ENCODE measurements at regions not wholly inside any gene's neighbourhood (a gene's known extent, or its start where the extent isn't known, plus 50 kb on each side); places are given as distances from the start of the nearest gene placed in this dataset.

- no peaks in the 10 kb centered on the region for H3K79me2 ChIP-seq (ENCODE audit: control insufficient read depth, insufficient read depth, low read length)
- no peak overlapping the region for H3K27ac ChIP-seq (ENCODE audit: insufficient read depth, low read depth, low read length)
- dilution Hi-C loops (cut with MboI; ENCODE audit: extremely low pct_ligation_motif_present, low sequenced_read_pairs), result no loop called here
- no peak overlapping the region for H2AFZ ChIP-seq (ENCODE audit: low read depth, low read length)
- ChIA-PET POLR2A (no interaction called here), CTCF (no interaction called here)
- H3K9ac ChIP-seq (replicated peaks; ENCODE audit: extremely low read depth, insufficient read depth, low read length), result no peak overlapping the region
- H3K9me3 ChIP-seq (replicated peaks; ENCODE audit: control insufficient read depth, insufficient read depth, low read length), result no peaks in the 10 kb centered on the region
- no peak overlapping the region for H3K4me3 ChIP-seq (replicated peaks in 1 of 3; ENCODE audit: insufficient read depth in 1 of 3, low read depth in 1 of 3, low read length in 3 of 3)
- DNase-seq (ENCODE audit: low read depth, low spot score), result no peak
- H3K36me3 ChIP-seq (ENCODE audit: control insufficient read depth in 2 of 2, extremely low read depth in 1 of 2, insufficient read depth in 2 of 2, low read length in 2 of 2), result no peaks in the 10 kb centered on the region
- H3K4me1 ChIP-seq (ENCODE audit: control insufficient read depth, extremely low read depth, insufficient read depth, low read length), result no peaks in the 10 kb centered on the region
- H3K27me3 ChIP-seq (ENCODE audit: control insufficient read depth in 2 of 2, insufficient read depth in 2 of 2, low read length in 2 of 2), result no peaks in the 10 kb centered on the region
- H3K9me1 ChIP-seq (replicated peaks; ENCODE audit: control insufficient read depth, extremely low read depth, insufficient read depth, low read length), result no peaks in the 10 kb centered on the region
- no TSS peak for BruUV-seq (replicated peaks)
- FAIRE-seq, result no peak
- TF ChIP-seq JUN (IDR thresholded peaks at IDR 0.05; ENCODE audit: borderline replicate concordance, insufficient read depth, insufficient read length, low read depth) (no peak), POLR2AphosphoS5 (IDR thresholded peaks at IDR 0.05; ENCODE audit: insufficient read depth, low read depth, low read length) (no peak), FOS (IDR thresholded peaks at IDR 0.05; ENCODE audit: borderline replicate concordance, insufficient read depth, low read length) (no peak), GATA2 (IDR thresholded peaks at IDR 0.05; ENCODE audit: insufficient read depth, insufficient read length, low read depth, low read length) (no peak), CTCF (IDR thresholded peaks at IDR 0.05; ENCODE audit: extremely low read depth in 1 of 2, insufficient read depth in 1 of 2, low read depth in 1 of 2, low read length in 2 of 2) (no peak), MYC (IDR thresholded peaks at IDR 0.05; ENCODE audit: low read depth, low read length) (no peak), MAX (IDR thresholded peaks at IDR 0.05; ENCODE audit: insufficient read depth, insufficient read length) (no peak), EZH2 (IDR thresholded peaks at IDR 0.05; ENCODE audit: borderline replicate concordance, low read depth, low read length, severe bottlenecking) (no peak), POLR2A (IDR thresholded peaks at IDR 0.05; ENCODE audit: low read depth, low read length) (no peak)
- no peak overlapping the region for H3K4me2 ChIP-seq (ENCODE audit: insufficient read depth, low read length)
- no peaks in the 10 kb centered on the region for H4K20me1 ChIP-seq (replicated peaks; ENCODE audit: control insufficient read depth, extremely low read depth, insufficient read depth, low read length)
- intact Hi-C loops (cut with micrococcal nuclease), result no loop called here
Observed at GRCh38 chr2:150152230-150152629, 335.2 kb downstream of the RND3 start.
